Right atrium auricular region (tissue), 2 donors: ENCODE measurements at regions not wholly inside any gene's neighbourhood (a gene's known extent, or its start where the extent isn't known, plus 50 kb on each side); places are given as distances from the start of the nearest gene placed in this dataset.
A peak's percentile ranks its signal among the peaks of the same experiment; 100 is the strongest.

Source experiments
- DNase-seq: peaks from one replicate; pipeline ENCODE4 v3.0.0-alpha.2; 2019; ENCODE audit warnings: low spot score
- H3K27ac ChIP-seq, 2 donors: fragments of 200-600 bp; sonication (generic); 1 replicate in 1 of 2; 2 replicates in 1 of 2; pipeline ENCODE4 v1.5.1; 2016 to 2019
- H3K27me3 ChIP-seq, 2 donors: fragments of 200-600 bp; sonication (generic); one replicate each; pipeline versions ENCODE4 v1.5.1 to v1.6.0; 2017 to 2019
- H3K36me3 ChIP-seq: fragments of 200-600 bp; sonication (generic); one replicate; pipeline ENCODE4 v1.5.1; 2016
- H3K4me1 ChIP-seq, 2 donors: fragments of 200-600 bp; sonication (generic); one replicate each; pipeline versions ENCODE4 v1.5.1 to v1.6.0; 2017 to 2019
- H3K4me3 ChIP-seq, 2 donors: fragments of 200-600 bp; sonication (generic); 1 replicate in 1 of 2; 2 replicates in 1 of 2; pipeline ENCODE4 v1.5.1; 2017 to 2019; ENCODE audit warnings: mild to moderate bottlenecking in 1 of 2, moderate library complexity in 1 of 2
- H3K9me3 ChIP-seq, 2 donors: fragments of 200-600 bp; sonication (generic); one replicate each; pipeline ENCODE4 v1.5.1; 2019
- TF ChIP-seq, protein P1 (sequence below), 2 donors: fragments of 200-600 bp; sonication (generic); IDR thresholded peaks; one replicate each; pipeline ENCODE4 v1.5.1; 2019; ENCODE audit warnings: antibody characterized with exemption in 2 of 2

DNA sequence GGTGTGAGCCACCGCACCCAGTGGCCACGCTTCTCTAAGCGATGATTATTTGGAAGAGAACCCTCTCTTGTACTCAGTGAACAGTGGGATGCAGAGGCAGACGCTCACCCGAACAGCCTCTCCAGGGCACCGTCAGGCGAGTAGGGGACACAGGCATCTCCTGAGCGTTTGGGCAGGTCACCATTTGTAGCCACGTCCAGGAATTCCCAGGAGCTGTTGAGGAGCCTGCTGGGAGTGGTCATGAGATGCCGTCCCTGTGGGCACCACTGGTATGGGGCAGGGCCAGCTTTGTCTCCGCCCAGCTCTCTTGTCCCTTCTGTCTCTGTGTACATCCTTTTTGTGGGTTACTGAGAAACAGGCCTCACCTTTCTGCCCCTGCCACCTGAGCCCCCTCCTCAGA is 81.3 kb upstream of the ZNF469 start:
- peaks cover 0 to 15% of the 10 kb centered on the region in 2 donors for H3K4me1 ChIP-seq
- no peak overlapping the region for H3K27ac ChIP-seq
- DNase-seq = no peak
- H3K9me3 ChIP-seq = peaks cover 0 to 10% of the 10 kb centered on the region in 2 donors
- H3K4me3 ChIP-seq = no peak overlapping the region
- no peaks in the 10 kb centered on the region for H3K27me3 ChIP-seq
- H3K36me3 ChIP-seq = no peaks in the 10 kb centered on the region
- TF ChIP-seq, protein P1, sequence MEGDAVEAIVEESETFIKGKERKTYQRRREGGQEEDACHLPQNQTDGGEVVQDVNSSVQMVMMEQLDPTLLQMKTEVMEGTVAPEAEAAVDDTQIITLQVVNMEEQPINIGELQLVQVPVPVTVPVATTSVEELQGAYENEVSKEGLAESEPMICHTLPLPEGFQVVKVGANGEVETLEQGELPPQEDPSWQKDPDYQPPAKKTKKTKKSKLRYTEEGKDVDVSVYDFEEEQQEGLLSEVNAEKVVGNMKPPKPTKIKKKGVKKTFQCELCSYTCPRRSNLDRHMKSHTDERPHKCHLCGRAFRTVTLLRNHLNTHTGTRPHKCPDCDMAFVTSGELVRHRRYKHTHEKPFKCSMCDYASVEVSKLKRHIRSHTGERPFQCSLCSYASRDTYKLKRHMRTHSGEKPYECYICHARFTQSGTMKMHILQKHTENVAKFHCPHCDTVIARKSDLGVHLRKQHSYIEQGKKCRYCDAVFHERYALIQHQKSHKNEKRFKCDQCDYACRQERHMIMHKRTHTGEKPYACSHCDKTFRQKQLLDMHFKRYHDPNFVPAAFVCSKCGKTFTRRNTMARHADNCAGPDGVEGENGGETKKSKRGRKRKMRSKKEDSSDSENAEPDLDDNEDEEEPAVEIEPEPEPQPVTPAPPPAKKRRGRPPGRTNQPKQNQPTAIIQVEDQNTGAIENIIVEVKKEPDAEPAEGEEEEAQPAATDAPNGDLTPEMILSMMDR (IDR thresholded peaks at IDR 0.05) = no peak

DNA sequence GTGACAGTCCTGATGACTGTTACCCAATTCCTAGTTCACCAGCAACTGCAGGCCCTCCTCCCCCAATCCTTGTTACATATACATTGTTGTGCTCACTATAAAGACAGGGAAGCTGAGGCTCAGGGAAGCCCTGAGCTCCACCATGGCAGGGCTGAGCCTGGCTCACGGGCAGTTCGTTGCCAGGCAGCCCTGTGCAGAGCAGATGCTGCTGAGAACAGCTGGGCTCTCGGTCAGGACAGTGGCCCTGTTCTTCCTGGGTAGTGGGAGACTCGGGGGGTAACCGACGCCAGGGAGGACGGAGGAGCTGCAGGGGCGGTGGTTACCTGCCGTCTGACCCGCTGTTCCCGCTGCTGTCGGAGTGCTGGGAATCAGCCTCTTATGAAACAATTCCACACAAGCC is 80.9 kb upstream of the ZNF469 start:
- TF ChIP-seq, protein P1 (IDR thresholded peaks at IDR 0.05) = no peak
- Histone ChIP-seq H3K4me3 (no peak overlapping the region), H3K36me3 (no peaks in the 10 kb centered on the region), H3K27me3 (no peaks in the 10 kb centered on the region), H3K27ac (no peak overlapping the region), H3K4me1 (peaks cover 0 to 15% of the 10 kb centered on the region in 2 donors), H3K9me3 (peaks cover 0 to 10% of the 10 kb centered on the region in 2 donors)
- no peak for DNase-seq

DNA sequence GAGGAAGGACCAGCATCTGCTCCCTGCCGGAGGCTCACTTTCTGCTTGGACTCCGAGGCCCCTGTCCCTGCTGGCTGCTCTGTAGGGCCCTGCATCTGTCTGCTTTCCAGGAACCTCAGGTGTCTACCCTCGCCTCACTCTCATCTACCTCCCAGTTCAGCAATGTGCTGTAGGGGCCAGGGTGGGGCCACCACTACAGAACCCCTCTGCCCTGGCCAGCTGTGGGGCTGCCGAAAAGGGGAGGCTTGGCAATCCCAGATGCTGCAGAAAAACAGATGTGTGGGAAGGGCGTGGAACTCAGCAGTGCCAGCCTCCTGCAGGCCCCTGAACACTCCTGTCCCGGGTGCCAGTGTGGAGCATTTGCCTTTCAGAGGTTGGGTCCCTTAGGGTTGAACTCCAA is 80.1 kb upstream of the ZNF469 start:
- Histone ChIP-seq H3K4me1 (peaks cover 0 to 15% of the 10 kb centered on the region in 2 donors), H3K36me3 (no peaks in the 10 kb centered on the region), H3K27me3 (no peaks in the 10 kb centered on the region), H3K27ac (no peak overlapping the region), H3K4me3 (no peak overlapping the region), H3K9me3 (peaks cover 0 to 15% of the 10 kb centered on the region in 2 donors)
- no peak for DNase-seq
- TF ChIP-seq, protein P1 (IDR thresholded peaks at IDR 0.05) = no peak

DNA sequence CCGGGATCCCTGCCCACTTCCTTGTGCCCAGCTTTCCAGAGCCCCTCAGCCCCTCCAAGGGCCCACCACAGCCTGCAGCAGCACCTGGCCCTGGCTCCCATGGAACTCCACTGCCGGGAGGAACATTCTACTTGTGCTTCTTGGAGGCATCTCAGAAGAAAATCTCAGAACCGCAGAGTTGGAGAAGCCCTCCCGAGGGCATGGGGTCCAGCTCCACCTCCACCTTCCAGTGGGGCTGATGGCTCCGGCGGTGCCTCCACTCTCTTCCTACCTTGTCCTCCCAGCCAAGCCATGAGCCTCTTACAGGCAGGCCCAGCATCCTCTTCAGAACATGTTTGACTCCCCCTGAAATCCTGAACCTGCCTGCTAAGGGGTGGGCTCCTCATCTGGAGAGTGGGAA is 79.4 kb upstream of the ZNF469 start:
- Histone ChIP-seq H3K4me3 (no peak overlapping the region), H3K9me3 (peaks cover 0 to 20% of the 10 kb centered on the region in 2 donors), H3K4me1 (peaks cover 0 to 15% of the 10 kb centered on the region in 2 donors), H3K36me3 (no peaks in the 10 kb centered on the region), H3K27ac (no peak overlapping the region), H3K27me3 (no peaks in the 10 kb centered on the region)
- DNase-seq = no peak
- TF ChIP-seq, protein P1 (IDR thresholded peaks at IDR 0.05) = no peak

DNA sequence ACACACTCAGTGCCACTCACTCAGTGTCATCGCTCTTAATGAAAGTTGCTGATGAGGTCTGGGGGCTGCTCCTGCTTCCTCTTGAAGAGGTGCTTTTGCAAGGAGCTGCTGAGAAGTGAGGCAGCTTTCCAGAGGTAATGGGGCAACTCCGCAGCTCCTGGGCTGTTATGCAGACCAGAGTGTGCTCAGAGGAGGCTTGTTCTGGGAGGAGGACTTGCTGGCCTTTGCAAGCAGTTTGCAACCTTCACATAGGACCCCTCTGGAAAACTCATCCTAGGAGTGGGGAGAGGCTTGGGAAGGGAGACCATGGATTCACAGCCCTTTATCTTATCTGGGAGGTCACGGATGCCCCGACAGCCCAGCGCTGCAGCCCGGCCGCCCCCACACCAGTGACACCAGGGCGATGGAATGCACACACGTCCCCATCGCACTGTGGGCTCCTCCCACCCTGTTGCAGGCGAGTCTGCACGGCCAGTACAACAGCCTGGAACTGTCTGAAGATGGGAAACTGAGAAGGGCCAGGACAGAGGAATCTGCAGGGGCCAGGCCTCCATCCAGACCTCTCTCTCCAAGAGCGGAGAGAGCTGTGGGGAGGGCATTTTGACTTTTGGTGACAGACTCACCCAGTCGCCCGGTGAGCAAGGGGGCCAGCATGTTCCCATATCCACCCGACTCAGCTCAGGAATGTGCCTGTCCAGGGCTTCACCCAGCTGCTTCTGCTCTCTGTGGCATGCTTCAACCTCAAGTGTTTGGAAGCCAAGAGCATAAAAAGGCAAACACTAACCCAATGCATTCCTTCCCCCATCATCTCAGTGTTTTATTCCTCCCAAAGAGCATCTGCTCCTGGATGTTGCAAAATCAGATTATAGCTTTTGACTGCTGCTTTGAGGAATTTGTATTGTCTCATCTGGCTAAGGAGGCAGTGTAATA is 78.6 kb upstream of the ZNF469 start:
- no peaks in the 10 kb centered on the region for H3K27me3 ChIP-seq
- H3K4me1 ChIP-seq = peaks cover 0 to 15% of the 10 kb centered on the region in 2 donors
- no peak overlapping the region for H3K4me3 ChIP-seq
- H3K36me3 ChIP-seq = no peaks in the 10 kb centered on the region
- peaks cover 0 to 20% of the 10 kb centered on the region in 2 donors for H3K9me3 ChIP-seq
- no peak overlapping the region for H3K27ac ChIP-seq
- TF ChIP-seq, protein P1 (IDR thresholded peaks at IDR 0.05) = no peak
- DNase-seq = peak; percentile 70
